ENCODE measurements at regions not wholly inside any gene's neighbourhood (a gene's known extent, or its start where the extent isn't known, plus 50 kb on each side); places are given as distances from the start of the nearest gene placed in this dataset.
"Not testable (repeated sequence)": the region's sequence is repeated elsewhere in the genome, so short reads cannot be mapped to it uniquely, and the experiment has no call there.

GRCh38 chrX:124736553-124737270 lies 390.3 kb downstream of the SH2D1A start:
- TF ChIP-seq CTCF (conservative IDR thresholded peaks at IDR 0.05; ENCODE audit: low read depth): no peak
- ChIA-PET POLR2A (ENCODE audit: low non-redundant PET) (no interaction called here), CTCF (interaction anchor here (0.8 kb wide), 1 partner anchor 348 kb away, joined by 9 read pairs; no protein-coding TSS in a partner anchor)
- DNase-seq (ENCODE audit: low spot score): no peak
- H3K27ac ChIP-seq: no peak overlapping the region

DNA sequence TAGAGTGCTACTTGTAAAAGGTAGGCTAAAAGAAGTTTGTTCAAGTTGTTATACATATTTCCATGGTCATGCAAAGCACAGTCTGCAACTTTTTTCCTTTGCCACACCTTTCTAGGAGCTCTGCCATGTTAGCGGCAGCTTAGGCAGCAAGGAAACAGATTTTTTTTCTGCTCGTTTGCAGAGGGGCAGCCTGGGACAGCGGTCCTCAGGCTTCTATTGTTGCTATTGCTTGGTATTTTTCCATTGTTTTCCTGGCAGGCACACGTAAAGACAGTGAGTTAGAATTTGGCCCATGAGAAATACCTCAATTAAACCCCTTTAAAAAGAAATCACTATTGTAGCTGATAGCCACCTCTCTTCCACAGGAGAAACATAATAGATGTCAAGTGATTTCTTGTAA lies 391.4 kb downstream of the SH2D1A start:
- CTCF ChIA-PET: interaction anchor here (0.6 kb wide), 1 partner anchor 37 kb away, joined by 3 read pairs; no protein-coding TSS in a partner anchor
- no peak overlapping the region for H3K27ac ChIP-seq
- no peak for TF ChIP-seq CTCF (conservative IDR thresholded peaks at IDR 0.05; ENCODE audit: low read depth)
- DNase-seq (ENCODE audit: low spot score): no peak
- POLR2A ChIA-PET (ENCODE audit: low non-redundant PET): no interaction called here

- ChIA-PET POLR2A (ENCODE audit: low non-redundant PET) (no interaction called here), CTCF (no interaction called here)
- TF ChIP-seq CTCF (conservative IDR thresholded peaks at IDR 0.05; ENCODE audit: low read depth): no peak
- H3K27ac ChIP-seq: no peak overlapping the region
- no peak for DNase-seq (ENCODE audit: low spot score)
These were observed 400.9 kb downstream of the SH2D1A start for GRCh38 chrX:124747295-124747694.

GRCh38 chrX:124764354-124764753 lies 418.0 kb downstream of the SH2D1A start:
- ChIA-PET CTCF (no interaction called here), POLR2A (ENCODE audit: low non-redundant PET) (no interaction called here)
- DNase-seq (ENCODE audit: low spot score): no peak
- H3K27ac ChIP-seq: no peak overlapping the region
- TF ChIP-seq CTCF (conservative IDR thresholded peaks at IDR 0.05; ENCODE audit: low read depth): no peak

- no peak for DNase-seq (ENCODE audit: low spot score)
- TF ChIP-seq CTCF (conservative IDR thresholded peaks at IDR 0.05; ENCODE audit: low read depth): no peak
- CTCF ChIA-PET: no interaction called here
- POLR2A ChIA-PET (ENCODE audit: low non-redundant PET): no interaction called here
- no peak overlapping the region for H3K27ac ChIP-seq
These were observed 422.8 kb downstream of the SH2D1A start for GRCh38 chrX:124769166-124769565.

GRCh38 chrX:124771292-124771691 lies 424.9 kb downstream of the SH2D1A start:
- no peak for TF ChIP-seq CTCF (conservative IDR thresholded peaks at IDR 0.05; ENCODE audit: low read depth)
- no peak overlapping the region for H3K27ac ChIP-seq
- no peak for DNase-seq (ENCODE audit: low spot score)
- ChIA-PET POLR2A (ENCODE audit: low non-redundant PET) (no interaction called here), CTCF (no interaction called here)

- DNase-seq (ENCODE audit: low spot score); H3K27ac ChIP-seq; POLR2A ChIA-PET (ENCODE audit: low non-redundant PET); CTCF ChIA-PET: not testable (repeated sequence)
These were observed 441.9 kb downstream of the SH2D1A start for GRCh38 chrX:124788253-124788652.

- POLR2A ChIA-PET (ENCODE audit: low non-redundant PET); DNase-seq (ENCODE audit: low spot score); H3K27ac ChIP-seq; CTCF ChIA-PET: not testable (repeated sequence)
These were observed 443.5 kb downstream of the SH2D1A start for GRCh38 chrX:124789874-124790273.
